KMS-11 (cell line): ENCODE measurements at regions not wholly inside any gene's neighbourhood (a gene's known extent, or its start where the extent isn't known, plus 50 kb on each side); places are given as distances from the start of the nearest gene placed in this dataset.

Experiments
- H2AFZ ChIP-seq: fragments of 200-600 bp; sonication (generic); 2 replicates; pipeline ENCODE4 v1.6.1; 2016; ENCODE audit warnings: antibody characterized with exemption, mixed run types, low read depth
- H3K27ac ChIP-seq: fragments of 200-600 bp; sonication (generic); 2 replicates; pipeline ENCODE4 v1.6.1; 2016; ENCODE audit warnings: mild to moderate bottlenecking, mixed run types
- H3K27me3 ChIP-seq: fragments of 200-600 bp; sonication (generic); 2 replicates; pipeline ENCODE4 v1.6.1; 2017; ENCODE audit warnings: mild to moderate bottlenecking, low read depth, mixed run types, moderate library complexity; ENCODE audit not compliant: insufficient read depth
- H3K36me3 ChIP-seq: fragments of 200-600 bp; sonication (generic); 2 replicates; pipeline ENCODE4 v1.6.1; 2017; ENCODE audit warnings: mild to moderate bottlenecking, mixed run types; ENCODE audit not compliant: insufficient read depth
- H3K4me1 ChIP-seq: fragments of 200-600 bp; sonication (generic); 2 replicates; pipeline ENCODE4 v1.6.1; 2016; ENCODE audit warnings: mild to moderate bottlenecking, low read depth, mixed run types; ENCODE audit not compliant: poor library complexity, severe bottlenecking
- H3K4me2 ChIP-seq: fragments of 200-600 bp; sonication (generic); 2 replicates; pipeline ENCODE4 v1.7.0; 2016; ENCODE audit warnings: mild to moderate bottlenecking, mixed run types
- H3K4me3 ChIP-seq: fragments of 200-600 bp; sonication (generic); IDR thresholded peaks from 2 replicates; pipeline ENCODE4 v1.6.1; 2017; ENCODE audit warnings: low read depth, low read length, mixed read lengths; ENCODE audit not compliant: insufficient read depth
- H3K79me2 ChIP-seq: fragments of 200-600 bp; sonication (generic); 2 replicates; pipeline ENCODE4 v1.6.1; 2016; ENCODE audit warnings: low read depth, mixed run types; ENCODE audit not compliant: insufficient read depth
- H3K9ac ChIP-seq: fragments of 200-600 bp; sonication (generic); 2 replicates; pipeline ENCODE4 v1.6.1; 2016; ENCODE audit warnings: mild to moderate bottlenecking, mixed run types
- H4K20me1 ChIP-seq: fragments of 200-600 bp; sonication (generic); 2 replicates; pipeline ENCODE4 v1.6.1; 2016; ENCODE audit warnings: mild to moderate bottlenecking, mixed run types; ENCODE audit not compliant: insufficient read depth
- TF ChIP-seq, protein P1 (sequence below): fragments of 200-600 bp; sonication (generic); conservative IDR thresholded peaks from 2 replicates; pipeline ENCODE4 v1.6.1; 2017; ENCODE audit warnings: low read depth, mild to moderate bottlenecking, antibody characterized with exemption, low read length, moderate library complexity, mixed read lengths

DNA sequence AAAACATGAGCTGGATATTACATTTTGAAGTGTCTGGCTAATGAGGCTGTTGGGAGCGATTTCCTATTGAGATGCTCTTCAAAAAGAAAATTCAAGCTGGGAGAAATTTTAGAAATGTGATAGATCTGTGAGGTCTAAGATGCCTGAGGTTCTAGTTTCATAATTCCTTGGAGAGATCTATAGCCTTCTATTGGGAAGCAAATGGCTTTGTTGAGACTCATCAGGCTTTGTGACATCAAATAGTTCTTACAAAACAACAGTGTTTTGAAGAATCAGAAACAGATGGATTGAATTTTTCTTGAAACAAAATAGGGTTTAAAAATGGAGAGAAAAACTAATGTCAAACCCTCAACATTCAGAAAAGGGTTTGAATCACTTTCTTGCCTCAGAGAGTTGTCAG is 292.9 kb downstream of the NNT start:
- no peaks in the 10 kb centered on the region for H3K79me2 ChIP-seq
- no peaks in the 10 kb centered on the region for H3K4me1 ChIP-seq
- no peak overlapping the region for H2AFZ ChIP-seq
- no peak overlapping the region for H3K4me3 ChIP-seq
- TF ChIP-seq, protein P1, sequence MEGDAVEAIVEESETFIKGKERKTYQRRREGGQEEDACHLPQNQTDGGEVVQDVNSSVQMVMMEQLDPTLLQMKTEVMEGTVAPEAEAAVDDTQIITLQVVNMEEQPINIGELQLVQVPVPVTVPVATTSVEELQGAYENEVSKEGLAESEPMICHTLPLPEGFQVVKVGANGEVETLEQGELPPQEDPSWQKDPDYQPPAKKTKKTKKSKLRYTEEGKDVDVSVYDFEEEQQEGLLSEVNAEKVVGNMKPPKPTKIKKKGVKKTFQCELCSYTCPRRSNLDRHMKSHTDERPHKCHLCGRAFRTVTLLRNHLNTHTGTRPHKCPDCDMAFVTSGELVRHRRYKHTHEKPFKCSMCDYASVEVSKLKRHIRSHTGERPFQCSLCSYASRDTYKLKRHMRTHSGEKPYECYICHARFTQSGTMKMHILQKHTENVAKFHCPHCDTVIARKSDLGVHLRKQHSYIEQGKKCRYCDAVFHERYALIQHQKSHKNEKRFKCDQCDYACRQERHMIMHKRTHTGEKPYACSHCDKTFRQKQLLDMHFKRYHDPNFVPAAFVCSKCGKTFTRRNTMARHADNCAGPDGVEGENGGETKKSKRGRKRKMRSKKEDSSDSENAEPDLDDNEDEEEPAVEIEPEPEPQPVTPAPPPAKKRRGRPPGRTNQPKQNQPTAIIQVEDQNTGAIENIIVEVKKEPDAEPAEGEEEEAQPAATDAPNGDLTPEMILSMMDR: no peak
- no peak overlapping the region for H3K9ac ChIP-seq
- H3K4me2 ChIP-seq: no peak overlapping the region
- no peaks in the 10 kb centered on the region for H3K27me3 ChIP-seq
- H4K20me1 ChIP-seq: no peaks in the 10 kb centered on the region
- no peaks in the 10 kb centered on the region for H3K36me3 ChIP-seq
- H3K27ac ChIP-seq: no peak overlapping the region

DNA sequence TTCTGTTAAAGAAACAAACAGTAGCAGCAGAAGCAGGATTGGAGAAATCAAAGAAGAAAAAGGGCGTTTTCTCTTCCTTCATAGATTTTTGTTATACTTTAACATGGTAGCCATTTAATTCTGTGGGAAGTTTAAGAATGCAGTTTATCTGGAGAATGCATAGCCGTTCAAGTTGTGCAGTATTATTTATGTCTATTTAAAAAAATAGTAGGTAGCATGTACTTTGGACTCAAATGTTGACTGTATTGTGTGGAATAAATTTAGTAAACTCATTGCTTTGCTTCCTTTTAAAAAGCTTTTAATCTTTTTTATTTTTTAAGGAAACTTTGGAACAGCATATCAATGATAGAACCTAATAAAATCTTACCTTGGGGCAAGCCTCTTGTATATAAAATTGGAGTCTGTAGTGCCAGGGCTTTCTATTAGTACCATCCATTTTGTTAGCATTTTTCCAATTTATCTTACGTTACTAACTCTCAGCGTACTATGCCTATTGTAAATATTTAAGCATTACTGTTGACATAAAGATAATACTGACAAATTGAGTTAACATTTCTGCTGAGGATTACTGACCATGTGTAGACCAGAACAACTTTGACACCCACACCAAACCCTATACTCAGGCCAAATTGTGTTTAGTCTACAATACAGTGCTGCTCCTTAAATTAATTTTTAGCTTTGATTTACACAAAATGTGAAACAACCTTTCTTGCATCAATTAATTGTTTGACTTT is 291.1 kb downstream of the NNT start:
- Histone ChIP-seq H3K4me2 (no peak overlapping the region), H3K36me3 (no peaks in the 10 kb centered on the region), H3K9ac (no peak overlapping the region), H3K4me1 (no peaks in the 10 kb centered on the region), H2AFZ (no peak overlapping the region), H3K4me3 (no peak overlapping the region), H3K79me2 (no peaks in the 10 kb centered on the region), H3K27ac (no peak overlapping the region), H3K27me3 (no peaks in the 10 kb centered on the region), H4K20me1 (no peaks in the 10 kb centered on the region)
- TF ChIP-seq, protein P1: no peak

DNA sequence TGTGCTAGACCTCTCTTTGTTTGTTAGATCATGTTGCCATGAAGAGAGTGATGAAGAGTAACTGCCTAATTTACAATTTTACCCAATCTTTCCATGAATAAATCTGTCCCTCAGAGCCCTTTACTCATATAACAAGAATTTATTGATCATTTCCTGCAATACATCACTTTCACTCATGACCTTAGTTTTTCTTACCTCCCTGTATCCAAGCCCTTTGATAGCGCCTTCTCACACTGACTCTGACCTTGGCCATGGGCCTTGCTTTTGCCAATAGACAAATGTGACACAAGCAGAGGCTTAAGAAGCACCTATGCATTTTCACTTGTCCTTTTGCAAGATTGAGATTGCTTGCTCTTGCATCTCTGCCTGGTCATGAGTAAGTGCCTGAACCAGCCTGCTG is 288.1 kb downstream of the NNT start:
- H3K36me3 ChIP-seq: no peaks in the 10 kb centered on the region
- H3K4me3 ChIP-seq: no peak overlapping the region
- no peaks in the 10 kb centered on the region for H3K27me3 ChIP-seq
- H3K27ac ChIP-seq: no peak overlapping the region
- H4K20me1 ChIP-seq: no peaks in the 10 kb centered on the region
- TF ChIP-seq, protein P1: no peak
- no peaks in the 10 kb centered on the region for H3K79me2 ChIP-seq
- H3K9ac ChIP-seq: no peak overlapping the region
- no peaks in the 10 kb centered on the region for H3K4me1 ChIP-seq
- no peak overlapping the region for H3K4me2 ChIP-seq
- H2AFZ ChIP-seq: no peak overlapping the region

DNA sequence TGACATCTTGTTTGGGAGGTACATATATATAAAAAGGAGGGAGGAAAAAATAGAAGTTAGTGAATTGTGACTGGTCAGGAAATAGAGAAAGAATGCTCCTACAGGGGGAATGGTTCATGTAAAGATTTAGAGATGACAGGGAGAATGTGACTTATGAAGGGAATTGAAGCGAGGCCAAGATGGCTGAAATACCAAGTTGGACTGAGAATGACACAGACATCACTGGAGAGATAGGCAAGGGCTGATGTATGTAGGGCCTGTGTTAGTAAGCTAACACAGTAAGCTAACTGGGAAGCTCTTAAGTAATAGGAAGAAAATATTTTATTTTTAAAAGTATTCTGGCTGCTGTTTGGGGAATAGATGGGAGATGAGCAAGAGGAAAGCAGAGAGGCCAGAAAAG is 286.3 kb downstream of the NNT start:
- TF ChIP-seq, protein P1: no peak
- no peak overlapping the region for H3K4me3 ChIP-seq

More for the DNA sequence above, 286.3 kb downstream of the NNT start:
- Histone ChIP-seq H3K36me3 (no peaks in the 10 kb centered on the region), H4K20me1 (no peaks in the 10 kb centered on the region), H3K4me1 (no peaks in the 10 kb centered on the region), H2AFZ (no peak overlapping the region), H3K9ac (no peak overlapping the region), H3K79me2 (no peaks in the 10 kb centered on the region), H3K27me3 (no peaks in the 10 kb centered on the region), H3K27ac (no peak overlapping the region), H3K4me2 (no peak overlapping the region)
